Loucy (cell line): ENCODE measurements at regions not wholly inside any gene's neighbourhood (a gene's known extent, or its start where the extent isn't known, plus 50 kb on each side); places are given as distances from the start of the nearest gene placed in this dataset.

Source experiments
- H2AFZ ChIP-seq: fragments of 200-600 bp; sonication (generic); 2 replicates; pipeline ENCODE4 v1.6.0; 2016; ENCODE audit warnings: antibody characterized with exemption, mild to moderate bottlenecking, low read length, moderate library complexity
- H3F3A ChIP-seq: fragments of 200-600 bp; 2 replicates; pipeline ENCODE4 v1.6.0; 2016; ENCODE audit warnings: antibody characterized with exemption, low read depth, mild to moderate bottlenecking
- H3K27me3 ChIP-seq: fragments of 200-600 bp; sonication (generic); 2 replicates; pipeline ENCODE4 v1.6.1; 2014; ENCODE audit warnings: low read length, mild to moderate bottlenecking; ENCODE audit not compliant: insufficient read depth, poor library complexity, severe bottlenecking
- H3K36me3 ChIP-seq: fragments of 200-600 bp; sonication (generic); 2 replicates; pipeline ENCODE4 v1.6.1; 2016; ENCODE audit warnings: low read length; ENCODE audit not compliant: insufficient read depth
- H3K4me1 ChIP-seq: fragments of 200-600 bp; sonication (generic); 2 replicates; pipeline ENCODE4 v1.5.1; 2014; ENCODE audit warnings: low read length, mild to moderate bottlenecking; ENCODE audit not compliant: insufficient read depth, poor library complexity, severe bottlenecking
- H3K4me2 ChIP-seq: fragments of 200-600 bp; sonication (generic); 2 replicates; pipeline ENCODE4 v1.6.0; 2014; ENCODE audit warnings: antibody characterized with exemption, low read length, low read depth, mild to moderate bottlenecking; ENCODE audit not compliant: poor library complexity, severe bottlenecking
- H3K4me3 ChIP-seq: fragments of 200-600 bp; sonication (generic); 2 replicates; pipeline ENCODE4 v1.5.1; 2014; ENCODE audit warnings: low read length, mild to moderate bottlenecking, mixed read lengths; ENCODE audit not compliant: poor library complexity, severe bottlenecking
- H3K79me2 ChIP-seq: fragments of 200-600 bp; sonication (generic); 2 replicates; pipeline ENCODE4 v1.6.1; 2014; ENCODE audit warnings: low read length; ENCODE audit not compliant: insufficient read depth
- H3K9ac ChIP-seq: fragments of 200-600 bp; sonication (generic); 2 replicates; pipeline ENCODE4 v1.6.0; 2014; ENCODE audit warnings: mild to moderate bottlenecking, low read depth, low read length, moderate library complexity; ENCODE audit not compliant: poor library complexity, severe bottlenecking
- H3K9me2 ChIP-seq: fragments of 200-600 bp; sonication (generic); replicated peaks from 2 replicates; pipeline ENCODE4 v1.6.1; 2016; ENCODE audit warnings: low read depth, low read length, mixed read lengths
- H3K9me3 ChIP-seq: fragments of 200-600 bp; sonication (generic); 2 replicates; pipeline ENCODE4 v1.6.1; 2014; ENCODE audit warnings: mild to moderate bottlenecking, antibody characterized with exemption, low read length, low read depth; ENCODE audit not compliant: insufficient read depth
- H4K20me1 ChIP-seq: fragments of 200-600 bp; sonication (generic); 2 replicates; pipeline ENCODE4 v1.6.0; 2014; ENCODE audit warnings: antibody characterized with exemption, low read length, mild to moderate bottlenecking; ENCODE audit not compliant: insufficient read depth, poor library complexity, severe bottlenecking
- EZH2phosphoT487 ChIP-seq: fragments of 200-600 bp; IDR thresholded peaks from 2 replicates; pipeline ENCODE4 v1.6.1; 2018; ENCODE audit warnings: antibody characterized with exemption, mild to moderate bottlenecking, moderate library complexity, borderline replicate concordance
- TF ChIP-seq, protein P1 (sequence below): fragments of 200-600 bp; sonication (generic); conservative IDR thresholded peaks from 2 replicates; pipeline ENCODE4 v1.5.1; 2014; ENCODE audit warnings: mild to moderate bottlenecking, antibody characterized with exemption, low read length

DNA sequence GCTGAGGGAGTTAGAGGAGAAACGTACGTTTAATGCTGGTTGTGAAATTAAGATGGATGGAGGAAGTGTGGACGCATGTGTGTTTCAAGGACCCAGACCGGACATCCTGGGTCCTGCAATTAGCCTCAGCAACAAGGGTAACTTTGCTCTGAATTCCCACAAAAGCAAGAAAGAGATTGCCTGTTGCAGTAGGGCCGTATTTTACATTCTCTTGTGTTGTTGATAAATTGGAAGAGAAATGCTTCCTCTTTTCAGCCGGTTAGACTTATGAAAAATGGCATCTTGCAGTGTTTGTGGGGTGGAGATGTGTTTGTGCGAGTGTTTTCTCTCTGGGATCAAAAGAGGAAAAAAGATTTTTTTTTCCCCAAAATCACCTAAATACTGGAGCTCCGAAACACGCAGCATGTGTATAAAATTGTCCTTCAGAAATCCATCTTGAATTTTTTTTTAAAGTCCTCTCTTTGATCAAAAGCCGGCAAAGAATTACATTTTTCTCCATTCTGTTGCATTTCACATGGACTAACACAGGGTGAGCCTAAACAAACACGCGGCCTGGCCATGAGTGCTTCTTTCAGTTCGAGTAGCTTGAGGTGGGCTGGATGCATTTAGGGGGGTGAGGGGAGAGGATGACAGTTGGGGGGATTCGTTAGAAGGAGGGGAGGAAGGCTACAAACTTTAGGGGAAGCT lies 251.6 kb downstream of the C16orf95 start:
- no peaks in the 10 kb centered on the region for H3K27me3 ChIP-seq
- no peaks in the 10 kb centered on the region for H3K36me3 ChIP-seq
- no peak overlapping the region for H3K9ac ChIP-seq
- no peak overlapping the region for H2AFZ ChIP-seq
- TF ChIP-seq, protein P1, sequence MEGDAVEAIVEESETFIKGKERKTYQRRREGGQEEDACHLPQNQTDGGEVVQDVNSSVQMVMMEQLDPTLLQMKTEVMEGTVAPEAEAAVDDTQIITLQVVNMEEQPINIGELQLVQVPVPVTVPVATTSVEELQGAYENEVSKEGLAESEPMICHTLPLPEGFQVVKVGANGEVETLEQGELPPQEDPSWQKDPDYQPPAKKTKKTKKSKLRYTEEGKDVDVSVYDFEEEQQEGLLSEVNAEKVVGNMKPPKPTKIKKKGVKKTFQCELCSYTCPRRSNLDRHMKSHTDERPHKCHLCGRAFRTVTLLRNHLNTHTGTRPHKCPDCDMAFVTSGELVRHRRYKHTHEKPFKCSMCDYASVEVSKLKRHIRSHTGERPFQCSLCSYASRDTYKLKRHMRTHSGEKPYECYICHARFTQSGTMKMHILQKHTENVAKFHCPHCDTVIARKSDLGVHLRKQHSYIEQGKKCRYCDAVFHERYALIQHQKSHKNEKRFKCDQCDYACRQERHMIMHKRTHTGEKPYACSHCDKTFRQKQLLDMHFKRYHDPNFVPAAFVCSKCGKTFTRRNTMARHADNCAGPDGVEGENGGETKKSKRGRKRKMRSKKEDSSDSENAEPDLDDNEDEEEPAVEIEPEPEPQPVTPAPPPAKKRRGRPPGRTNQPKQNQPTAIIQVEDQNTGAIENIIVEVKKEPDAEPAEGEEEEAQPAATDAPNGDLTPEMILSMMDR, result no peak
- TF ChIP-seq EZH2phosphoT487, result no peak
- no peak overlapping the region for H3K4me2 ChIP-seq
- no peaks in the 10 kb centered on the region for H3K9me2 ChIP-seq
- peaks cover 5% of the 10 kb centered on the region for H3K4me1 ChIP-seq
- H3F3A ChIP-seq, result no peaks in the 10 kb centered on the region
- no peak overlapping the region for H3K4me3 ChIP-seq
- H4K20me1 ChIP-seq, result no peaks in the 10 kb centered on the region
- no peaks in the 10 kb centered on the region for H3K79me2 ChIP-seq
- H3K9me3 ChIP-seq, result no peaks in the 10 kb centered on the region

- Histone ChIP-seq H3K9ac (no peak overlapping the region), H3K9me3 (no peaks in the 10 kb centered on the region), H3K4me2 (no peak overlapping the region), H3K9me2 (no peaks in the 10 kb centered on the region), H3F3A (no peaks in the 10 kb centered on the region), H3K4me3 (no peak overlapping the region), H3K4me1 (peaks cover 5% of the 10 kb centered on the region), H3K27me3 (no peaks in the 10 kb centered on the region), H3K79me2 (no peaks in the 10 kb centered on the region), H2AFZ (no peak overlapping the region), H3K36me3 (no peaks in the 10 kb centered on the region), H4K20me1 (no peaks in the 10 kb centered on the region)
- TF ChIP-seq, protein P1, result no peak
These were observed 250.8 kb downstream of the C16orf95 start for GRCh38 chr16:87066133-87067002.

DNA sequence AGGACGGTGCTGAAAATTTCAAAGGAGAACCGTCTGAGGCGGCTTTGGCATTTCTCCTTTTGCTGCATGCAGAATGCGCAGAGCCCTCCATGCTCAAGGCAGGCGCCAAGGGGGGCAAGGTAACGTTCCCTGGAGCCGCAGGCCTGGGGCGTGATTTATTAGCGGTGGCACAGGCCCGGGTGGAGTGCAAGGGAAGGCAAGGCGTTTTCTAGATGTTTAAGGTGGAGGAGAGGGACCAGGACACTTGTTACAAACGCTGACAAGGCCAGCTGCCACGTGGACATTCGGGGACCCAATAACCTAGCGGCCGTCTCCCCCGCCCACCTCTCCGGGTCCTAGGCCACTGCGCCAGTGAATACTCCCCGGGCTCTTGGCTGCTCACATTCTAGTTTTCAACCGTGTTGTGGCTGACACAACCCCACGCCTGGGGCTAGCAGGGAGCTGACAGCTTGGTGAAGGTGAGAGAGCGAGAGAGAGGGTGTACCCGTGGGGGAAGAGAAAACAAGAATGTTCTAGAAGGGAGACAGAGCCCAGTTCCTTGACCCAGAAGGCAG lies 250.1 kb downstream of the C16orf95 start:
- Histone ChIP-seq H3K79me2 (no peaks in the 10 kb centered on the region), H2AFZ (no peak overlapping the region), H3K9me3 (no peaks in the 10 kb centered on the region), H4K20me1 (no peaks in the 10 kb centered on the region), H3K36me3 (no peaks in the 10 kb centered on the region), H3K27me3 (no peaks in the 10 kb centered on the region), H3K9me2 (no peaks in the 10 kb centered on the region), H3K4me2 (no peak overlapping the region), H3K4me1 (peaks cover 5% of the 10 kb centered on the region), H3K9ac (no peak overlapping the region), H3K4me3 (no peak overlapping the region), H3F3A (no peaks in the 10 kb centered on the region)
- TF ChIP-seq, protein P1, result no peak
- no peak for TF ChIP-seq EZH2phosphoT487
